ENCODE measurements at regions not wholly inside any gene's neighbourhood (a gene's known extent, or its start where the extent isn't known, plus 50 kb on each side); places are given as distances from the start of the nearest gene placed in this dataset.
"Not testable (repeated sequence)": the region's sequence is repeated elsewhere in the genome, so short reads cannot be mapped to it uniquely, and the experiment has no call there.

DNA sequence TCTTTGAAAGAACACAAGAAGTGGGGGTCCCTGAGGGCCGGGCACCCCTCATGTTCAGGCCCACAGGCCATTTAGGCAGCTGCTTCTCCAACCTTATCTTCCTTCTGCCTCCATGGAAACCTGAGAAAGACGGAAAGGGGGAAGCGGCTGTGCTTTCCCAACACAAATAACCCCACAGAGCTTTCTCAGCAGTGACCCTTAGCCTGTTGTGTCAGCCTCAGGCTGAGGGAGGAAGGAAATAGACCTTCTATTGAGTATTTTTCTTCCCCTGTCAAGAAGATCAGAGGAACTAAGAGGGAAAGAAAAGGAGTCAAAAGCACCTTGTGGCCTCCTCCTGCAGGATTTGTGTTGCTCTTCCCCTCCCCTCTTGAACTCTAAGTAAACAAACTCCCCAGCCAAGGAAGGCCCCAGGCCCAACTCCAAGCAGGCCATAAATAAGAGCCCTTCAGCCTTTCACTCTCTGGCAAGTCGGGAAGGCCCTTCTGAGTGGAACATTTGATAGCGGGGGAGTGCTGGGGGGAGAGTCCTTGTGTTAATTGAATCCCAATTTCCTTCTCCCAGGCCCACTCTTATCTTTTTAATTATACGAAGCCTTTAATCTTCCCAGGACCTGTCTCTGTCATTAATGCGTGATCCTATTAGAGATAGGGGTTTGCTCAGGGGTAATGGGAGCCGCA lies 76.8 kb upstream of the PAX8 start:
- TF ChIP-seq CTCF, POLR2A (IDR thresholded peaks at IDR 0.05): not testable (repeated sequence)
